GM23338 (cell line): ENCODE measurements at regions not wholly inside any gene's neighbourhood (a gene's known extent, or its start where the extent isn't known, plus 50 kb on each side); places are given as distances from the start of the nearest gene placed in this dataset.

ENCODE experiments used
- CREB1 ChIP-seq: fragments of 250-450 bp; sonication (Bioruptor Pico); IDR thresholded peaks from 2 replicates; pipeline ENCODE4 v1.5.0; 2020; ENCODE audit warnings: low read depth, mild to moderate bottlenecking, moderate library complexity
- CTCF ChIP-seq, 2 experiments: fragments of 200-600 bp in 1 of 2; sonication (generic) in 1 of 2; conservative IDR thresholded peaks; 2 replicates each; pipeline versions ENCODE4 v1.5.1 to v1.6.1; 2016 to 2017; ENCODE audit warnings: antibody characterized with exemption in 2 of 2, low read depth in 2 of 2, mild to moderate bottlenecking in 2 of 2, moderate library complexity in 1 of 2
- EZH2 ChIP-seq: fragments of 200-600 bp; sonication (generic); IDR thresholded peaks from one replicate; pipeline ENCODE4 v1.8.0; 2017; ENCODE audit warnings: antibody characterized with exemption, mild to moderate bottlenecking, low read depth; ENCODE audit not compliant: unreplicated experiment
- EZH2phosphoT487 ChIP-seq: fragments of 200-600 bp; sonication (generic); IDR thresholded peaks from one replicate; pipeline ENCODE4 v1.8.1; 2018; ENCODE audit warnings: antibody characterized with exemption; ENCODE audit not compliant: unreplicated experiment
- POLR2AphosphoS5 ChIP-seq: IDR thresholded peaks from 2 replicates; pipeline ENCODE4 v1.6.1; 2016; ENCODE audit warnings: antibody characterized with exemption, low read depth
- REST ChIP-seq: IDR thresholded peaks from one replicate; pipeline ENCODE4 v1.6.1; 2018; ENCODE audit warnings: antibody characterized with exemption; ENCODE audit not compliant: unreplicated experiment
- STAT1 ChIP-seq: IDR thresholded peaks from one replicate; pipeline ENCODE4 v1.6.1; 2016; ENCODE audit warnings: antibody characterized with exemption; ENCODE audit not compliant: unreplicated experiment

- TF ChIP-seq CTCF (conservative IDR thresholded peaks at IDR 0.05; ENCODE audit: low read depth in 2 of 2), result peak in 1 of 2 experiments; percentile 36; a peak in 2 of 4 replicates
- TF ChIP-seq EZH2phosphoT487, result no peak
- TF ChIP-seq STAT1, result no peak
- no peak for TF ChIP-seq POLR2AphosphoS5
- TF ChIP-seq REST, result no peak
- TF ChIP-seq CREB1, result no peak
- TF ChIP-seq EZH2, result no peak
Observed at GRCh38 chr2:175630280-175631244, 371.5 kb downstream of the LNPK start.
